Esophagus squamous epithelium (tissue), 4 donors: ENCODE measurements at regions not wholly inside any gene's neighbourhood (a gene's known extent, or its start where the extent isn't known, plus 50 kb on each side); places are given as distances from the start of the nearest gene placed in this dataset.
"Not testable (repeated sequence)": the region's sequence is repeated elsewhere in the genome, so short reads cannot be mapped to it uniquely, and the experiment has no call there.

ENCODE experiments used
- POLR2A ChIP-seq, 4 donors: fragments of 450-650 bp; IDR thresholded peaks; one replicate each; pipeline ENCODE4 v1.6.1; 2017; ENCODE audit warnings: antibody characterized with exemption in 4 of 4, mild to moderate bottlenecking in 4 of 4, moderate library complexity in 3 of 4
- TF ChIP-seq, protein P1 (sequence below), 6 experiments: fragments of 450-650 bp in 4 of 6; fragments of 200-600 bp in 2 of 6; sonication (generic) in 2 of 6; IDR thresholded peaks; one replicate each; pipeline ENCODE4 v1.5.1; 2016 to 2019; ENCODE audit warnings: antibody characterized with exemption in 6 of 6, mild to moderate bottlenecking in 4 of 6, moderate library complexity in 4 of 6

DNA sequence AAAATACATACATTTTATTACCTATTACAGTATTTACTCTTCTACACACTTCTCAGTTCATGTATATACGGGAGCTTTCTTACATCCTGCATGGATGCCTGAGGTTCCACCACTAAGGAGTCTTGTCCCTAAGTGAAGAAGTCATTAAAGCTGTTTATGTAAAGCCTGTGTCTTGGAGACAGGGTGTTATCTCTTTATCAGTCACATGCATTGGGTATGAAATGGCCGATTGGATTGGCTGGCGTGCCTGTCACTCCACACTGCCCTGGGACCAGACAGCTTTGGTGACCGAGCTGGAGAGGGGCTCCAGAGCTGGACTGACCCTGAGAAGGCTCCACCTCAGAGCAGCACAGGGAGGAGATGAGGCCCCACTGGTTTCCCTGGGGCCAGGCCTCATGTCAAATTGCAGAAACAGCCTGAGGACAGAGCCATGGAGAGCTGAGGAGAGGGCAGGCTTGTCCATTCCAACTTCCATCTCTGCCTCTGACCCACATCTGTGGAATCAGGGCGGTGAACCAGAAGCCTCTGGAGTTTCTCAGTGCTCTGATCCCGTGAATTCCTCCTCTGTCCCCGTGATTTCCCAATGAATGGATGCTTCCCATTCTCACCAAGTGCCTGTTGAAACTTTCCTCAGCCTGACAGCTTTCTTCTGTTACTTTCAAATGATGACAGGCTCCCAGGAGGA lies 628.8 kb downstream of the PRIM2 start:
- TF ChIP-seq, protein P1, sequence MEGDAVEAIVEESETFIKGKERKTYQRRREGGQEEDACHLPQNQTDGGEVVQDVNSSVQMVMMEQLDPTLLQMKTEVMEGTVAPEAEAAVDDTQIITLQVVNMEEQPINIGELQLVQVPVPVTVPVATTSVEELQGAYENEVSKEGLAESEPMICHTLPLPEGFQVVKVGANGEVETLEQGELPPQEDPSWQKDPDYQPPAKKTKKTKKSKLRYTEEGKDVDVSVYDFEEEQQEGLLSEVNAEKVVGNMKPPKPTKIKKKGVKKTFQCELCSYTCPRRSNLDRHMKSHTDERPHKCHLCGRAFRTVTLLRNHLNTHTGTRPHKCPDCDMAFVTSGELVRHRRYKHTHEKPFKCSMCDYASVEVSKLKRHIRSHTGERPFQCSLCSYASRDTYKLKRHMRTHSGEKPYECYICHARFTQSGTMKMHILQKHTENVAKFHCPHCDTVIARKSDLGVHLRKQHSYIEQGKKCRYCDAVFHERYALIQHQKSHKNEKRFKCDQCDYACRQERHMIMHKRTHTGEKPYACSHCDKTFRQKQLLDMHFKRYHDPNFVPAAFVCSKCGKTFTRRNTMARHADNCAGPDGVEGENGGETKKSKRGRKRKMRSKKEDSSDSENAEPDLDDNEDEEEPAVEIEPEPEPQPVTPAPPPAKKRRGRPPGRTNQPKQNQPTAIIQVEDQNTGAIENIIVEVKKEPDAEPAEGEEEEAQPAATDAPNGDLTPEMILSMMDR (IDR thresholded peaks at IDR 0.05), result not testable (repeated sequence)
- not testable (repeated sequence) for TF ChIP-seq POLR2A (IDR thresholded peaks at IDR 0.05)
